IMR-90 (cell line): ENCODE measurements at regions not wholly inside any gene's neighbourhood (a gene's known extent, or its start where the extent isn't known, plus 50 kb on each side); places are given as distances from the start of the nearest gene placed in this dataset.

Source experiments
- BHLHE40 ChIP-seq: fragments of 150-350 bp; IDR thresholded peaks from 2 replicates; pipeline ENCODE4 v1.6.1; 2016; ENCODE audit warnings: mild to moderate bottlenecking, low read depth, low read length
- CEBPB ChIP-seq: IDR thresholded peaks from 2 replicates; pipeline ENCODE4 v1.6.1; 2012; ENCODE audit warnings: low read depth, low read length, improper control_type of control experiment
- CTCF ChIP-seq: conservative IDR thresholded peaks from 2 replicates; pipeline ENCODE4 v1.5.1; 2012; ENCODE audit warnings: mild to moderate bottlenecking, low read depth, low read length, improper control_type of control experiment
- MAFK ChIP-seq: IDR thresholded peaks from 2 replicates; pipeline ENCODE4 v1.6.1; 2012; ENCODE audit warnings: low read depth, low read length, improper control_type of control experiment
- MAZ ChIP-seq: IDR thresholded peaks from 2 replicates; pipeline ENCODE4 v1.6.1; 2012; ENCODE audit warnings: low read depth, mild to moderate bottlenecking, low read length, improper control_type of control experiment, moderate library complexity, borderline replicate concordance
- MXI1 ChIP-seq: IDR thresholded peaks from 2 replicates; pipeline ENCODE4 v1.6.1; 2012; ENCODE audit warnings: low read depth, mild to moderate bottlenecking, low read length, moderate library complexity, borderline replicate concordance
- NFE2L2 ChIP-seq: fragments of 150-350 bp; IDR thresholded peaks from 2 replicates; pipeline ENCODE4 v1.6.1; 2016; ENCODE audit warnings: low read depth, mild to moderate bottlenecking, low read length
- POLR2A ChIP-seq: IDR thresholded peaks from 2 replicates; pipeline ENCODE4 v1.6.1; 2012; ENCODE audit warnings: mild to moderate bottlenecking, low read depth, low read length
- RAD21 ChIP-seq: IDR thresholded peaks from 2 replicates; pipeline ENCODE4 v1.6.1; 2012; ENCODE audit warnings: low read length, improper control_type of control experiment
- RCOR1 ChIP-seq: IDR thresholded peaks from 2 replicates; pipeline ENCODE4 v1.6.1; 2012; ENCODE audit warnings: mild to moderate bottlenecking, low read length, improper control_type of control experiment; ENCODE audit not compliant: insufficient replicate concordance
- RFX5 ChIP-seq: IDR thresholded peaks from 2 replicates; pipeline ENCODE4 v1.8.0; 2012; ENCODE audit warnings: low read depth, mild to moderate bottlenecking, low read length, moderate library complexity
- SMC3 ChIP-seq: fragments of 150-350 bp; IDR thresholded peaks from 2 replicates; pipeline ENCODE4 v1.6.1; 2016; ENCODE audit warnings: low read depth, mild to moderate bottlenecking, antibody characterized with exemption, low read length, moderate library complexity
- TF ChIP-seq, protein P1 (sequence below): fragments of 150-350 bp; IDR thresholded peaks from 2 replicates; pipeline ENCODE4 v1.6.1; 2016; ENCODE audit warnings: low read depth, mild to moderate bottlenecking, low read length, moderate library complexity, borderline replicate concordance
- TF ChIP-seq, protein P2 (sequence below): fragments of 150-350 bp; IDR thresholded peaks from 2 replicates; pipeline ENCODE4 v1.6.1; 2017; ENCODE audit warnings: mild to moderate bottlenecking, antibody characterized with exemption, low read length, low read depth

DNA sequence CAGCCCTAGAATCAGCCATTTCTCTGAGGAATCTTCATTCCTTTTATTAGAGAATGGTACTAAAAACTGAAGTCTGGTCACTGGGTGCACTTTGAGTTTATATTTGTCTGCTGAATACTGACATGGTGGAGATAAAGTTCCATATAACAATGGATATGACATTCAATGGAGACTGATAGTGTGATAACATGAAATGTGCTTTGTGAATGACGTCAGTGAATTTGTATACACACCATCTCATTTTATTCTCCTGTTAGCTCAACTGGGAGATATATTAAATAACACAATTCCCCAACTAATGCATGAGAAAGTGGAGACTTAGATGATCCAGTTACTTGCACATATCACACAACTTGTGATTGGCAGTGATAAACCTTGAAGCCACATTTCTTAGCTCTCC is 446.7 kb downstream of the DOK5 start:
- TF ChIP-seq POLR2A (no peak), CTCF (no peak), RCOR1 (no peak), MAFK (no peak), SMC3 (no peak), BHLHE40 (no peak), MXI1 (no peak), RAD21 (no peak), RFX5 (no peak), MAZ (no peak), CEBPB (no peak), NFE2L2 (no peak)
- TF ChIP-seq, protein P1, sequence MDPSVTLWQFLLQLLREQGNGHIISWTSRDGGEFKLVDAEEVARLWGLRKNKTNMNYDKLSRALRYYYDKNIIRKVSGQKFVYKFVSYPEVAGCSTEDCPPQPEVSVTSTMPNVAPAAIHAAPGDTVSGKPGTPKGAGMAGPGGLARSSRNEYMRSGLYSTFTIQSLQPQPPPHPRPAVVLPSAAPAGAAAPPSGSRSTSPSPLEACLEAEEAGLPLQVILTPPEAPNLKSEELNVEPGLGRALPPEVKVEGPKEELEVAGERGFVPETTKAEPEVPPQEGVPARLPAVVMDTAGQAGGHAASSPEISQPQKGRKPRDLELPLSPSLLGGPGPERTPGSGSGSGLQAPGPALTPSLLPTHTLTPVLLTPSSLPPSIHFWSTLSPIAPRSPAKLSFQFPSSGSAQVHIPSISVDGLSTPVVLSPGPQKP: no peak
- TF ChIP-seq, protein P2, sequence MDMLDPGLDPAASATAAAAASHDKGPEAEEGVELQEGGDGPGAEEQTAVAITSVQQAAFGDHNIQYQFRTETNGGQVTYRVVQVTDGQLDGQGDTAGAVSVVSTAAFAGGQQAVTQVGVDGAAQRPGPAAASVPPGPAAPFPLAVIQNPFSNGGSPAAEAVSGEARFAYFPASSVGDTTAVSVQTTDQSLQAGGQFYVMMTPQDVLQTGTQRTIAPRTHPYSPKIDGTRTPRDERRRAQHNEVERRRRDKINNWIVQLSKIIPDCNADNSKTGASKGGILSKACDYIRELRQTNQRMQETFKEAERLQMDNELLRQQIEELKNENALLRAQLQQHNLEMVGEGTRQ: no peak
